ENCODE measurements at regions not wholly inside any gene's neighbourhood (a gene's known extent, or its start where the extent isn't known, plus 50 kb on each side); places are given as distances from the start of the nearest gene placed in this dataset.

DNA sequence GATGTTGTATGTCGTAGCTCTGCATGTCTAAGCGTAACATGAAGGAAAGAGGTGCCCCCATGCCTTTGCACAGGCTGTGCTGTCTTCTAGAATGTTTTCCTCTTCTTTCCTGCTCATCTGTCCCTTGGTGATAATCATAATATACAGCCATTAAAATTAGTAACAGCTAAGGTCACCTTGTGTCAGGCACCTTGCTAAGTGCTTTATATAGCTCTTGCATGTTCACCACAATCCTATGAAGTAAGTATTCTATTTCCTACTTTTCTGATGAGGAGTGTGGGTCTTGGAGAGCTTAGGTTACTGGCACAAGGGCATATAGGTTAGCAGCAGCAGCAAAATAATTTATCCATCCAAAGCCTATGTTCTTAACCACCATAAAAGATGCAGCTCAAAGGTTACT lies 754.4 kb downstream of the NTRK3 start:
- H3K36me3 ChIP-seq (replicated peaks; ENCODE audit: low read depth, low read length): no peaks in the 10 kb centered on the region
- TF ChIP-seq, protein P1, sequence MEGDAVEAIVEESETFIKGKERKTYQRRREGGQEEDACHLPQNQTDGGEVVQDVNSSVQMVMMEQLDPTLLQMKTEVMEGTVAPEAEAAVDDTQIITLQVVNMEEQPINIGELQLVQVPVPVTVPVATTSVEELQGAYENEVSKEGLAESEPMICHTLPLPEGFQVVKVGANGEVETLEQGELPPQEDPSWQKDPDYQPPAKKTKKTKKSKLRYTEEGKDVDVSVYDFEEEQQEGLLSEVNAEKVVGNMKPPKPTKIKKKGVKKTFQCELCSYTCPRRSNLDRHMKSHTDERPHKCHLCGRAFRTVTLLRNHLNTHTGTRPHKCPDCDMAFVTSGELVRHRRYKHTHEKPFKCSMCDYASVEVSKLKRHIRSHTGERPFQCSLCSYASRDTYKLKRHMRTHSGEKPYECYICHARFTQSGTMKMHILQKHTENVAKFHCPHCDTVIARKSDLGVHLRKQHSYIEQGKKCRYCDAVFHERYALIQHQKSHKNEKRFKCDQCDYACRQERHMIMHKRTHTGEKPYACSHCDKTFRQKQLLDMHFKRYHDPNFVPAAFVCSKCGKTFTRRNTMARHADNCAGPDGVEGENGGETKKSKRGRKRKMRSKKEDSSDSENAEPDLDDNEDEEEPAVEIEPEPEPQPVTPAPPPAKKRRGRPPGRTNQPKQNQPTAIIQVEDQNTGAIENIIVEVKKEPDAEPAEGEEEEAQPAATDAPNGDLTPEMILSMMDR (IDR thresholded peaks at IDR 0.05; ENCODE audit: low read depth, low read length): no peak
- TF ChIP-seq EZH2phosphoT487 (IDR thresholded peaks at IDR 0.05; ENCODE audit: low read depth): no peak
- no peaks in the 10 kb centered on the region for H4K20me1 ChIP-seq (ENCODE audit: insufficient read depth, low read length)
- H2AFZ ChIP-seq (ENCODE audit: low read depth, low read length): no peak overlapping the region
- H3K4me1 ChIP-seq (ENCODE audit: low read length): no peaks in the 10 kb centered on the region
- no peak overlapping the region for H3K4me2 ChIP-seq (ENCODE audit: low read length)
- no peak overlapping the region for H3K9ac ChIP-seq (ENCODE audit: low read length)
- H3K4me3 ChIP-seq (ENCODE audit: low read length): no peak overlapping the region
- H3K27ac ChIP-seq (ENCODE audit: low read length): no peak overlapping the region
- H3K27me3 ChIP-seq (ENCODE audit: low read depth, low read length): no peaks in the 10 kb centered on the region
- H3K9me3 ChIP-seq (ENCODE audit: insufficient read depth, low read length): no peaks in the 10 kb centered on the region
- no peaks in the 10 kb centered on the region for H3K79me2 ChIP-seq (ENCODE audit: low read length)

DNA sequence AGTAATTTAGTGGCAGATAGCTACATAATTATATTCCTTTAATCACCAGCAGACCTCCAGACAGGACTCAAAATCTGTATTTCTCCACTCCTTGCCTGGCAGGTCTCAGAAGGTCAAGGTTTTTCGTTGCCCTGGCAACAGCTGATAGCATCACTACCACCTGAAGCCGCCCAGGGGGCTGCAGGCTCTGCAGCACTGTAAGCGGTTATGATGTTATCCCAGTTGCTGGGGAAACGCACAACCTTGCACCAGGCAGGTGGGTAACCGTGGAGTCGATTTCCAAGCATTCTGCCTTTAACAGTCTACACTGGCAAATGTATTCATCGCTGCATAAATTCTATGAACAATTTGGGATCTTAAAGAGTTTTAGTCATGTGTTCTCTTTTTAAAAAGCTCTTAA lies 756.3 kb downstream of the NTRK3 start:
- H4K20me1 ChIP-seq (ENCODE audit: insufficient read depth, low read length): no peaks in the 10 kb centered on the region
- no peak overlapping the region for H3K4me3 ChIP-seq (ENCODE audit: low read length)
- H3K27me3 ChIP-seq (ENCODE audit: low read depth, low read length): no peaks in the 10 kb centered on the region
- no peak overlapping the region for H2AFZ ChIP-seq (ENCODE audit: low read depth, low read length)
- H3K36me3 ChIP-seq (replicated peaks; ENCODE audit: low read depth, low read length): no peaks in the 10 kb centered on the region
- H3K4me1 ChIP-seq (ENCODE audit: low read length): no peaks in the 10 kb centered on the region
- no peaks in the 10 kb centered on the region for H3K79me2 ChIP-seq (ENCODE audit: low read length)
- no peak overlapping the region for H3K4me2 ChIP-seq (ENCODE audit: low read length)
- TF ChIP-seq, protein P1 (IDR thresholded peaks at IDR 0.05; ENCODE audit: low read depth, low read length): no peak
- TF ChIP-seq EZH2phosphoT487 (IDR thresholded peaks at IDR 0.05; ENCODE audit: low read depth): no peak
- no peak overlapping the region for H3K9ac ChIP-seq (ENCODE audit: low read length)
- H3K9me3 ChIP-seq (ENCODE audit: insufficient read depth, low read length): no peaks in the 10 kb centered on the region
- no peak overlapping the region for H3K27ac ChIP-seq (ENCODE audit: low read length)

DNA sequence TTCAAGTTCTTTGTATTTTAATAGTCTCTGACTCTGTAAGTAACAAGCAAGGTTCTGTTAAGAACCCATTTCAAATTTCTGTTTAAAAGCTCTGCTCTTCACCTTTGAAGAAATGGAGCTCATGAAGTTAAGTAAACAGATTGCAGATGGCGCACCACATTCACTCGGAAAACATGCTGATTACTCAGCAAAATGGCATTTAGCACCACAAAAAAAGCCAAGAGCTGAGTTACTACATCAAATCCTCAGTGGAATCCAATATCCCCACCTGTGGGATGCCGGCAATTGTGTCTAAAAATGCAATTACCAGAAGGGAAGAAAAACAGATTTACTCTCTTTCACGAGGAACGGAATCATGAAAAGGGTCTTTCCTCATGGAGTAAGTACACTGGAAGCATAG lies 758.0 kb downstream of the NTRK3 start:
- no peaks in the 10 kb centered on the region for H3K9me3 ChIP-seq (ENCODE audit: insufficient read depth, low read length)
- no peak overlapping the region for H3K9ac ChIP-seq (ENCODE audit: low read length)
- no peak overlapping the region for H3K4me3 ChIP-seq (ENCODE audit: low read length)
- no peak overlapping the region for H3K4me2 ChIP-seq (ENCODE audit: low read length)
- H3K27me3 ChIP-seq (ENCODE audit: low read depth, low read length): no peaks in the 10 kb centered on the region
- H2AFZ ChIP-seq (ENCODE audit: low read depth, low read length): no peak overlapping the region
- no peaks in the 10 kb centered on the region for H3K36me3 ChIP-seq (replicated peaks; ENCODE audit: low read depth, low read length)
- H3K79me2 ChIP-seq (ENCODE audit: low read length): no peaks in the 10 kb centered on the region
- no peaks in the 10 kb centered on the region for H4K20me1 ChIP-seq (ENCODE audit: insufficient read depth, low read length)
- no peak for TF ChIP-seq EZH2phosphoT487 (IDR thresholded peaks at IDR 0.05; ENCODE audit: low read depth)
- TF ChIP-seq, protein P1 (IDR thresholded peaks at IDR 0.05; ENCODE audit: low read depth, low read length): no peak
- no peaks in the 10 kb centered on the region for H3K4me1 ChIP-seq (ENCODE audit: low read length)
- H3K27ac ChIP-seq (ENCODE audit: low read length): no peak overlapping the region

DNA sequence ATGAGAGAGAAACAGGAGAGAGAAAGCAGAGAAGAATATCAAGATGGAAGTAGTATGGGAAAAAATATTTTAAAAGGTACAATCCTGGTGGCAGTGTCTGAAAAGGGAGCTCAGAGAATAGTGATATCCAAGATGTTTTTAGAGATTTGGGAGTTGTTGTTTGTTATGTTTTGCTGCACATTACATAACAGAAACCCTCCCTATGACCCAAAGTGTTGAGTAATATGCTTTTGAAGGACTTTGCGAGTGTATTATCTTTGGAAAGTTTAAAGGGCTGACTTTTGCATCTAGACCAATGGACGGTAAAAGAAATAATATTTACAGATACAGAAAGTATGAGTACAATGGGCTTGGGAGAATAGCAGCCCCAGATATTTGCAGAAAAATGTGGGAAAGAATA lies 759.7 kb downstream of the NTRK3 start:
- Histone ChIP-seq H3K27ac (ENCODE audit: low read length) (no peak overlapping the region), H3K27me3 (ENCODE audit: low read depth, low read length) (no peaks in the 10 kb centered on the region), H3K4me1 (ENCODE audit: low read length) (no peaks in the 10 kb centered on the region), H2AFZ (ENCODE audit: low read depth, low read length) (no peak overlapping the region), H3K4me2 (ENCODE audit: low read length) (no peak overlapping the region), H3K9me3 (ENCODE audit: insufficient read depth, low read length) (no peaks in the 10 kb centered on the region), H3K4me3 (ENCODE audit: low read length) (no peak overlapping the region), H4K20me1 (ENCODE audit: insufficient read depth, low read length) (no peaks in the 10 kb centered on the region), H3K9ac (ENCODE audit: low read length) (no peak overlapping the region), H3K36me3 (replicated peaks; ENCODE audit: low read depth, low read length) (no peaks in the 10 kb centered on the region), H3K79me2 (ENCODE audit: low read length) (no peaks in the 10 kb centered on the region)
- TF ChIP-seq, protein P1 (IDR thresholded peaks at IDR 0.05; ENCODE audit: low read depth, low read length): no peak
- TF ChIP-seq EZH2phosphoT487 (IDR thresholded peaks at IDR 0.05; ENCODE audit: low read depth): no peak
